A673 (cell line): ENCODE measurements at regions not wholly inside any gene's neighbourhood (a gene's known extent, or its start where the extent isn't known, plus 50 kb on each side); places are given as distances from the start of the nearest gene placed in this dataset.

Experiments used
- BruUV-seq: library from RNA; stranded (reverse); fragments of 400-500 nt; replicated peaks from 2 replicates; lab custom pipeline; 2021; lab: Mats Ljungman, UMichigan
- CTCF ChIA-PET: fragments of 300-600 bp; sonication (Branson Sonifier 250); formaldehyde crosslinking; loops from one replicate; lab custom pipeline; 2022; ENCODE audit warnings: antibody characterized with exemption; lab: Charles Lee
- POLR2A ChIA-PET: fragments of 300-600 bp; sonication (Branson Sonifier 250); formaldehyde crosslinking; loops from one replicate; lab custom pipeline; 2022; ENCODE audit warnings: antibody characterized with exemption; ENCODE audit not compliant: low non-redundant PET; lab: Charles Lee
- DNase-seq: peaks from one replicate; pipeline ENCODE4 v3.0.0-alpha.2; 2015; ENCODE audit warnings: low spot score
- H3K27ac ChIP-seq: fragments of 200-600 bp; sonication (generic); 2 replicates; pipeline ENCODE4 v1.5.1; 2016; ENCODE audit warnings: mixed run types, low read depth, mild to moderate bottlenecking, mixed read lengths, antibody characterized with exemption, low read length; ENCODE audit not compliant: poor library complexity, severe bottlenecking
- H3K27me3 ChIP-seq: fragments of 200-600 bp; sonication (generic); replicated peaks from 2 replicates; pipeline ENCODE4 v1.6.1; 2017; ENCODE audit warnings: mixed run types, low read depth, mild to moderate bottlenecking, mixed read lengths, antibody characterized with exemption, low read length; ENCODE audit not compliant: insufficient read depth, poor library complexity
- H3K36me3 ChIP-seq: fragments of 200-600 bp; sonication (generic); 2 replicates; pipeline ENCODE4 v1.6.1; 2016; ENCODE audit warnings: mixed run types, mild to moderate bottlenecking, mixed read lengths, antibody characterized with exemption, low read length; ENCODE audit not compliant: insufficient read depth, poor library complexity, severe bottlenecking
- H3K4me1 ChIP-seq: fragments of 200-600 bp; sonication (generic); 2 replicates; pipeline ENCODE4 v1.6.1; 2017; ENCODE audit warnings: mixed run types, mild to moderate bottlenecking, mixed read lengths, antibody characterized with exemption, low read length; ENCODE audit not compliant: insufficient read depth, poor library complexity, severe bottlenecking
- H3K4me3 ChIP-seq: fragments of 200-600 bp; sonication (generic); 2 replicates; pipeline ENCODE4 v1.5.1; 2016; ENCODE audit warnings: low read depth, mixed run types, mild to moderate bottlenecking, mixed read lengths, low read length; ENCODE audit not compliant: poor library complexity, severe bottlenecking
- H3K9me3 ChIP-seq: fragments of 200-600 bp; sonication (generic); 2 replicates; pipeline ENCODE4 v1.6.1; 2016; ENCODE audit warnings: mixed run types, low read depth, mild to moderate bottlenecking, mixed read lengths, antibody characterized with exemption, low read length; ENCODE audit not compliant: poor library complexity, severe bottlenecking
- EZH2 ChIP-seq: fragments of 200-600 bp; sonication (generic); IDR thresholded peaks from 2 replicates; pipeline ENCODE4 v1.6.1; 2017; ENCODE audit warnings: borderline replicate concordance, low read depth, mild to moderate bottlenecking, mixed read lengths, antibody characterized with exemption, low read length; ENCODE audit not compliant: poor library complexity, severe bottlenecking
- intact Hi-C: fragments of 100-400 bp; cut with micrococcal nuclease; formaldehyde crosslinking; loops from one replicate; pipeline ENCODE4 v1.10.0; 2022; ENCODE audit not compliant: unreplicated experiment
- TF ChIP-seq, protein P1 (sequence below): fragments of 300-800, 200-600 bp; sonication (generic); conservative IDR thresholded peaks from 2 replicates; pipeline ENCODE4 v1.5.1; 2017; ENCODE audit warnings: low read depth, mild to moderate bottlenecking, antibody characterized with exemption, low read length, moderate library complexity, mixed read lengths

DNA sequence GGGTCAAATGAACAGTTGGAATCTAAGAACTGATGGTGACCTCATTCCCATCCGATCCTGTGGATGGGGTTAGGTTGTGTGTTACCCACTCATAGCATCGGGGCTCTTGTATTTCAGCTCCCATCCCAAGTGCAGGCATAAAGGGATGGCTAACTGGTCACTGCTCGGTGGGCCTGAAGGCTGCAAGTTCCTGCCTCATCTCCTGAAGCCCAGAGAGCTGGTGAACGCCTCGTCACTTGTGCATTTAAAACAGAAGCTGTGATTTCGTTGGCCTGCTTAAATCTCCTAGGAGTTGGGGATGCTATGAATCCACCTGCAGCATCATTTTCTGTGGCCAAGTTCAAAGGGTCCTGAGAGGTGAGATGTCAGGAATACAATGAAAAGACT, 477.0 kb downstream of the TBC1D22A start:
- H3K4me1 ChIP-seq: no peaks in the 10 kb centered on the region
- H3K9me3 ChIP-seq: no peaks in the 10 kb centered on the region
- ChIA-PET CTCF (no interaction called here), POLR2A (no interaction called here)
- H3K27me3 ChIP-seq: peaks cover 46% of the 10 kb centered on the region
- no peak overlapping the region for H3K4me3 ChIP-seq
- TF ChIP-seq EZH2: no peak
- TF ChIP-seq, protein P1, sequence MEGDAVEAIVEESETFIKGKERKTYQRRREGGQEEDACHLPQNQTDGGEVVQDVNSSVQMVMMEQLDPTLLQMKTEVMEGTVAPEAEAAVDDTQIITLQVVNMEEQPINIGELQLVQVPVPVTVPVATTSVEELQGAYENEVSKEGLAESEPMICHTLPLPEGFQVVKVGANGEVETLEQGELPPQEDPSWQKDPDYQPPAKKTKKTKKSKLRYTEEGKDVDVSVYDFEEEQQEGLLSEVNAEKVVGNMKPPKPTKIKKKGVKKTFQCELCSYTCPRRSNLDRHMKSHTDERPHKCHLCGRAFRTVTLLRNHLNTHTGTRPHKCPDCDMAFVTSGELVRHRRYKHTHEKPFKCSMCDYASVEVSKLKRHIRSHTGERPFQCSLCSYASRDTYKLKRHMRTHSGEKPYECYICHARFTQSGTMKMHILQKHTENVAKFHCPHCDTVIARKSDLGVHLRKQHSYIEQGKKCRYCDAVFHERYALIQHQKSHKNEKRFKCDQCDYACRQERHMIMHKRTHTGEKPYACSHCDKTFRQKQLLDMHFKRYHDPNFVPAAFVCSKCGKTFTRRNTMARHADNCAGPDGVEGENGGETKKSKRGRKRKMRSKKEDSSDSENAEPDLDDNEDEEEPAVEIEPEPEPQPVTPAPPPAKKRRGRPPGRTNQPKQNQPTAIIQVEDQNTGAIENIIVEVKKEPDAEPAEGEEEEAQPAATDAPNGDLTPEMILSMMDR: no peak
- intact Hi-C loops: no loop called here
- no peak overlapping the region for H3K27ac ChIP-seq
- DNase-seq: no peak
- no peaks in the 10 kb centered on the region for H3K36me3 ChIP-seq
- BruUV-seq: no TSS peak

GRCh38 chr22:47238690-47239473, 476.4 kb downstream of the TBC1D22A start:
- no peak overlapping the region for H3K27ac ChIP-seq
- no peaks in the 10 kb centered on the region for H3K9me3 ChIP-seq
- intact Hi-C loops: no loop called here
- ChIA-PET CTCF (no interaction called here), POLR2A (no interaction called here)
- no peak for TF ChIP-seq EZH2
- TF ChIP-seq, protein P1: no peak
- no peaks in the 10 kb centered on the region for H3K4me1 ChIP-seq
- H3K36me3 ChIP-seq: no peaks in the 10 kb centered on the region
- peaks cover 46% of the 10 kb centered on the region for H3K27me3 ChIP-seq
- BruUV-seq: no TSS peak
- DNase-seq: no peak
- H3K4me3 ChIP-seq: no peak overlapping the region

DNA sequence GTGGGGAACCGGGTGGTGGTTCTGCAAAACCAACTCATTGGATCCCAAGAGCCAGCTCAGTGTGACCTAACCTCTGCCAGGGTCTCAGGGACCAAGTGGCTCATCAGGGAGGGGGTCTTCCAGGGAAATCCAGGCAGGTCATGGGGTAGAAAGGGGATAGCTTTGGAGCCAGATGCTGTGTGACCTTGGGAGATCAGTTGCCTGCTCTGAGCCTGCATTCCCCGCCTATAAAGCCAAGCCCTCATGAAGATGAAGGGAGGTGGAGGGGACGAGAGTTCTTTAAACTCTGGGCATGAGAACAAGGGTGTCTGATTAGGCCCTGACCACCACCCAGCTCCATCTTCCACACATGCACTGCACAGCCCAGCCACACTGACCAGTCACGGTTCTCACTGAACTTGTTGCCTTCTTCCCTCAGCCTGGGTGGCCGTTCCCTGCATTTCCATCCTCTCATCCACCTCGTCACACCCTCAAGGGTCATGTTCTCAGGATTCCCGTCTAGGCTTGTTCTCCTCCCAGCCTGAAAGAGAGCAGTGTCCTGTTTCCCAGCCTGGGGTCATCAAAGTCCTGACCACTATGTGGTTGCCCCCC, 475.5 kb downstream of the TBC1D22A start:
- no peak overlapping the region for H3K27ac ChIP-seq
- no peaks in the 10 kb centered on the region for H3K4me1 ChIP-seq
- POLR2A ChIA-PET: no interaction called here
- no peaks in the 10 kb centered on the region for H3K36me3 ChIP-seq
- DNase-seq: no peak
- BruUV-seq: no TSS peak
- H3K9me3 ChIP-seq: no peaks in the 10 kb centered on the region
- intact Hi-C loops: no loop called here
- no peak overlapping the region for H3K4me3 ChIP-seq
- peaks cover 43% of the 10 kb centered on the region for H3K27me3 ChIP-seq
- CTCF ChIA-PET: no interaction called here
- TF ChIP-seq, protein P1: no peak
- no peak for TF ChIP-seq EZH2
